ENCODE measurements at regions not wholly inside any gene's neighbourhood (a gene's known extent, or its start where the extent isn't known, plus 50 kb on each side); places are given as distances from the start of the nearest gene placed in this dataset.

DNA sequence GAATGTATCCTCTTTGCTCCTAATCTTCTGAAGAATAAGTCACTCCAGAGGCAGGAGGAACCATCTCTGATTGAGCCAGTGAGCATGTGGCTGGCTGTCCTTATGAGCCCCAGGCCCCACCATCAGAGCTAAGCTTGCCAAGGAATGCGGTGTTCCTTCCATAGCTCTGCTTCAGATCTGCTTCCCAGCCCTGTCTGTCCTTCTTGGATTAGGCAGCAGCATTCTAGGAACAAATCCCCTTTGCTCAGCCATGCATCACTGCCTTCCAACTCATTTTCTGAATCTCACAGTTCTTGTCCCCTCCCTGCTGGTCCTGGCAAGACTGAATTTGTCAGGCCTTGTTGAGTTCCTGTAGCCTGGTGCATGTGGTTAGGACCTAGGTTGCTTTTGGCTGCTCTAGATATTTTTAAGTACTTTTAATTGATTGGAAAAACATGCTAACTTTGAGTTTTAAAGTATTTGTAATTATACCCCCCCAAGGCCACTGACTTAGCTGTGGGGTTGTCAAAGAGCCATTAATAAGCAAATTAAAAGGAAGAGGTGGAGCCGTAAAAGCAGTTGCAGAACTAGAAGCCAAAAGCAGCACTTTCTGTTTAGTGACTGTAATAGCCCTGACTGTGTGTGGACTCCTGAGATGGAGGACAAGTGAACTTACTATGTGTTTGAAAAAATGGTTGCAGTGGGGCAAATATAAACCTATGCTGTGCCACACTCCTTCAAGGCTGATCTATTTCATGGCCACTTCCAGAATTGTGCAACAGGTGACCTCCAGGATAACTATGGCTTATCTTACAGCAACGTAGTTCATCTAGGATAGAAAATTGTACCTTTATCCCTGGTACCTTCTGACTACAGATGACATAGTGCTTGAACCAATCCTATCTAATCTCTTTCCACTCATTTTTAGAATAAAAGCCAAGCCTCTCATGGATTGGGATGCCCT is 61.3 kb upstream of the BACH1 start:
- Histone ChIP-seq H2BK12ac (ENCODE audit: low read length) (no peak overlapping the region), H3K4me3 (ENCODE audit: low read depth, low read length) (no peak overlapping the region), H4K91ac (ENCODE audit: low read depth, low read length) (peak overlapping the region; percentile 16), H3K23ac (ENCODE audit: low read length) (no peak overlapping the region), H3K4me1 (ENCODE audit: control insufficient read depth in 1 of 2, insufficient read depth in 2 of 2, low read length in 2 of 2) (no peaks in the 10 kb centered on the region), H3K4ac (ENCODE audit: low read depth, low read length) (no peak overlapping the region), H4K12ac (ENCODE audit: low read depth, low read length) (no peak overlapping the region), H3K27me3 (ENCODE audit: insufficient read depth, low read length) (no peaks in the 10 kb centered on the region), H2BK5ac (ENCODE audit: low read depth, low read length, poor library complexity) (no peak overlapping the region), H3K14ac (ENCODE audit: low read length) (no peak overlapping the region), H3K36me3 (ENCODE audit: control insufficient read depth in 1 of 2, insufficient read depth in 2 of 2, low read length in 2 of 2) (no peaks in the 10 kb centered on the region), H2BK120ac (ENCODE audit: insufficient read depth, low read length, poor library complexity) (no peak overlapping the region), H3K79me1 (ENCODE audit: low read length) (peaks cover 7% of the 10 kb centered on the region), H3K9ac (ENCODE audit: low read length) (no peak overlapping the region), H4K8ac (ENCODE audit: low read depth, low read length) (peak overlapping the region; percentile 12), H3K79me2 (ENCODE audit: control insufficient read depth, insufficient read depth, low read length, poor library complexity) (no peaks in the 10 kb centered on the region), H3K4me2 (ENCODE audit: low read length) (no peak overlapping the region), H3K27ac (ENCODE audit: low read depth, low read length) (peak overlapping the region; percentile 1), H3K9me3 (ENCODE audit: insufficient read depth, low read depth, low read length) (no peaks in the 10 kb centered on the region), H3K18ac (ENCODE audit: low read length) (no peak overlapping the region), H2AFZ (ENCODE audit: insufficient read depth, low read length, poor library complexity) (no peak overlapping the region), H2AK5ac (ENCODE audit: low read length) (no peak overlapping the region)
- DNase-seq = peak in 1 of 2 donors; percentile 47
- no CpG with 5 or more reads among the region's 3 CpGs for WGBS (ENCODE audit: extremely low coverage, insufficient coverage, insufficient read length)

DNA sequence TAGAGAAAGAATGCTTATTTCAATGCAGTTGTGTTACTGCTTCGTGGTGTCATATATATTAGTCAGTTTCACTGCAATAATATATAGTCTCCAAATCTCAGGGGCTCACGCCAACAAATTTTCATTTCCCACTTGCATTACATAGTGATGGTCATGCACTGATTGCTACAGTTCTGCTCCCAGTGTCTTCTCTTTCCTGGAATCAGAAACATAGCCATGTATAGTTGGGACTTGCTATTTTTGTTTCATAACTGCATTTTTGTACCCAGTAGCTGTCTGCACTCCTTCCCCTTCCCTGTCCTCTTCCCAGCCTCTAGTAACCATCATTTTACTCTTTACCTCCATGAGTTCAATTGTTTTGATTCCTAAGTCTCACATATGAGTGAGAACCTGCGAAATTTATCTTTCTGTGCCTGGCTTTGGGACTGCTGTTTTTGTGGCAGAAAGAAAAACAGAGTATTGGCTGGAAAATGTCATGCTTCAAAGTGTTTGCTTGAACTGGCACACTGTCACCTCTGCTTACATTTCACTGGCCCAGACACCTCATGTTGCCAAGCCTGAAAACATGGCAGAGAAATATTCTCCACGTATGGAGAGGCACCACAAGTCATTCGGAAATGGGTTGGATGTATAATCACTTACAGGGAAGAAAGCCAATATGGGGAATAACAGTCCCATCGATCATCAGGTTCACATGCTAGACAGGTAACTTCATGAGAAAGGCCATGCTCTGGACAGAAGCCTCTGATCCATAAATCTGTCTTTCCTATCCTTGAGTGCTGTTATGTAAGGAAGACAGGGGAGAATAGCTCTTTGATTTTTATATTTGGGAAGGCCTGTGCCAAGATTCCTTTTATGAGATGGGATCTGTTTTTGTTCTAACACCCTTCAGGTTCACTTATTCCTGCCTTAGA is 60.4 kb upstream of the BACH1 start:
- no peaks in the 10 kb centered on the region for H3K27me3 ChIP-seq (ENCODE audit: insufficient read depth, low read length)
- no peak overlapping the region for H3K23ac ChIP-seq (ENCODE audit: low read length)
- H3K4me1 ChIP-seq (ENCODE audit: control insufficient read depth in 1 of 2, insufficient read depth in 2 of 2, low read length in 2 of 2) = no peaks in the 10 kb centered on the region
- H3K4me3 ChIP-seq (ENCODE audit: low read depth, low read length) = no peak overlapping the region
- no peak overlapping the region for H4K12ac ChIP-seq (ENCODE audit: low read depth, low read length)
- no peak overlapping the region for H3K9ac ChIP-seq (ENCODE audit: low read length)
- no peak overlapping the region for H2BK120ac ChIP-seq (ENCODE audit: insufficient read depth, low read length, poor library complexity)
- H3K18ac ChIP-seq (ENCODE audit: low read length) = no peak overlapping the region
- no peak overlapping the region for H2BK12ac ChIP-seq (ENCODE audit: low read length)
- no peak overlapping the region for H4K8ac ChIP-seq (ENCODE audit: low read depth, low read length)
- H3K4ac ChIP-seq (ENCODE audit: low read depth, low read length) = no peak overlapping the region
- H3K36me3 ChIP-seq (ENCODE audit: control insufficient read depth in 1 of 2, insufficient read depth in 2 of 2, low read length in 2 of 2) = no peaks in the 10 kb centered on the region
- H3K14ac ChIP-seq (ENCODE audit: low read length) = no peak overlapping the region
- no peaks in the 10 kb centered on the region for H3K79me2 ChIP-seq (ENCODE audit: control insufficient read depth, insufficient read depth, low read length, poor library complexity)
- WGBS (ENCODE audit: extremely low coverage, insufficient coverage, insufficient read length) = no CpG with 5 or more reads among the region's 6 CpGs
- H3K4me2 ChIP-seq (ENCODE audit: low read length) = no peak overlapping the region
- peak in 1 of 2 donors; percentile 49 for DNase-seq
- H2AK5ac ChIP-seq (ENCODE audit: low read length) = no peak overlapping the region
- H2BK5ac ChIP-seq (ENCODE audit: low read depth, low read length, poor library complexity) = no peak overlapping the region
- no peak overlapping the region for H2AFZ ChIP-seq (ENCODE audit: insufficient read depth, low read length, poor library complexity)
- H4K91ac ChIP-seq (ENCODE audit: low read depth, low read length) = no peak overlapping the region
- no peaks in the 10 kb centered on the region for H3K9me3 ChIP-seq (ENCODE audit: insufficient read depth, low read depth, low read length)
- peaks cover 6% of the 10 kb centered on the region for H3K79me1 ChIP-seq (ENCODE audit: low read length)
- no peak overlapping the region for H3K27ac ChIP-seq (ENCODE audit: low read depth, low read length)

DNA sequence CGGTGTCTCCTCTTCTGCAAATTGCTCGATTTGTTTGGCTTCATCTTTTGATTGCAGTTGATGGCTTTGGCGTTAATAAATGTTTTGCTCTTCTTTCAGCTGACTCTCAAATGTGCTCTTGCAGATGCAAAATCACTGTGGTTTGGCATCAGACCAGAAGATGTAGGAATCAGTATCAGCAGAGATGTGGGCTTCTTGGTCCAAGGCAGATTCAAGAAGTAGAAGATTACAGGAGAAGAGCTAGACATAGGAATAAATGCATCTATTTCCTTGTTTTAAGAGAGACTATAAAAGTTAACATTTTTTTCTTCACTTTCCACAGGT is 59.8 kb upstream of the BACH1 start:
- no peak overlapping the region for H3K4ac ChIP-seq (ENCODE audit: low read depth, low read length)
- H4K8ac ChIP-seq (ENCODE audit: low read depth, low read length) = no peak overlapping the region
- H2AK5ac ChIP-seq (ENCODE audit: low read length) = no peak overlapping the region
- no peak overlapping the region for H3K4me3 ChIP-seq (ENCODE audit: low read depth, low read length)
- H3K18ac ChIP-seq (ENCODE audit: low read length) = no peak overlapping the region
- no peaks in the 10 kb centered on the region for H3K36me3 ChIP-seq (ENCODE audit: control insufficient read depth in 1 of 2, insufficient read depth in 2 of 2, low read length in 2 of 2)
- H3K79me2 ChIP-seq (ENCODE audit: control insufficient read depth, insufficient read depth, low read length, poor library complexity) = no peaks in the 10 kb centered on the region
- H2AFZ ChIP-seq (ENCODE audit: insufficient read depth, low read length, poor library complexity) = no peak overlapping the region
- H2BK5ac ChIP-seq (ENCODE audit: low read depth, low read length, poor library complexity) = no peak overlapping the region
- no peak overlapping the region for H4K12ac ChIP-seq (ENCODE audit: low read depth, low read length)
- H3K9ac ChIP-seq (ENCODE audit: low read length) = no peak overlapping the region
- WGBS (ENCODE audit: extremely low coverage, insufficient coverage, insufficient read length) = no CpG with 5 or more reads among the region's 3 CpGs
- no peaks in the 10 kb centered on the region for H3K4me1 ChIP-seq (ENCODE audit: control insufficient read depth in 1 of 2, insufficient read depth in 2 of 2, low read length in 2 of 2)
- H3K4me2 ChIP-seq (ENCODE audit: low read length) = no peak overlapping the region
- no peaks in the 10 kb centered on the region for H3K9me3 ChIP-seq (ENCODE audit: insufficient read depth, low read depth, low read length)
- H3K23ac ChIP-seq (ENCODE audit: low read length) = no peak overlapping the region
- no peak for DNase-seq
- H3K79me1 ChIP-seq (ENCODE audit: low read length) = peaks cover 6% of the 10 kb centered on the region
- H2BK12ac ChIP-seq (ENCODE audit: low read length) = no peak overlapping the region
- H3K27me3 ChIP-seq (ENCODE audit: insufficient read depth, low read length) = no peaks in the 10 kb centered on the region
- no peak overlapping the region for H2BK120ac ChIP-seq (ENCODE audit: insufficient read depth, low read length, poor library complexity)
- H3K14ac ChIP-seq (ENCODE audit: low read length) = no peak overlapping the region
- H3K27ac ChIP-seq (ENCODE audit: low read depth, low read length) = no peak overlapping the region
- H4K91ac ChIP-seq (ENCODE audit: low read depth, low read length) = no peak overlapping the region

DNA sequence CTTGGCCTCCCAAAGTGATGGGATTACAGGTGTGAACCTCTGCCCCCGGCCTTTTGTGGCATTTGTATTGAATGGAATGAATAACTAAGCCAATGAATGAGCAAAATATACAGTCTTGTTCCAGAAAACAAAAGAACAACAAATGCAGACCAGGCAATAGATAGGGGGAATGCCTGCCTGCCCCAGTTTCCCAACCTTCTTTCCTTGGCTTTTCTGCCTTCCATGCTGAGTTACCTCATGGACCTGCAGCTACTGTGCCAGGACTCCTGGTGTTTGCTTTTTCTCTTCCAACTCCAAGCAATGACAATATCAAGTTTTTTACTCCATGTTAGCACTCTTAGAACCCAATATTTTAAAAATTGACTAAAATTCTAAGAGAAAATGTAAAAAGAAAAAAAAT is 58.6 kb upstream of the BACH1 start:
- H2AFZ ChIP-seq (ENCODE audit: insufficient read depth, low read length, poor library complexity) = no peak overlapping the region
- H2BK120ac ChIP-seq (ENCODE audit: insufficient read depth, low read length, poor library complexity) = no peak overlapping the region
- H2AK5ac ChIP-seq (ENCODE audit: low read length) = no peak overlapping the region
- H3K4me3 ChIP-seq (ENCODE audit: low read depth, low read length) = no peak overlapping the region
- peaks cover 4 to 5% of the 10 kb centered on the region in 2 experiments for H3K4me1 ChIP-seq (ENCODE audit: control insufficient read depth in 1 of 2, insufficient read depth in 2 of 2, low read length in 2 of 2)
- no peak overlapping the region for H4K8ac ChIP-seq (ENCODE audit: low read depth, low read length)
- no peak overlapping the region for H3K4me2 ChIP-seq (ENCODE audit: low read length)
- H4K91ac ChIP-seq (ENCODE audit: low read depth, low read length) = no peak overlapping the region
- WGBS (ENCODE audit: extremely low coverage, insufficient coverage, insufficient read length) = no CpG with 5 or more reads among the region's 1 CpG
- H3K79me1 ChIP-seq (ENCODE audit: low read length) = peaks cover 6% of the 10 kb centered on the region
- no peak overlapping the region for H3K18ac ChIP-seq (ENCODE audit: low read length)
- no peak overlapping the region for H3K14ac ChIP-seq (ENCODE audit: low read length)
- H3K79me2 ChIP-seq (ENCODE audit: control insufficient read depth, insufficient read depth, low read length, poor library complexity) = no peaks in the 10 kb centered on the region
- no peaks in the 10 kb centered on the region for H3K36me3 ChIP-seq (ENCODE audit: control insufficient read depth in 1 of 2, insufficient read depth in 2 of 2, low read length in 2 of 2)
- no peak overlapping the region for H4K12ac ChIP-seq (ENCODE audit: low read depth, low read length)
- H2BK5ac ChIP-seq (ENCODE audit: low read depth, low read length, poor library complexity) = no peak overlapping the region
- H3K27me3 ChIP-seq (ENCODE audit: insufficient read depth, low read length) = no peaks in the 10 kb centered on the region
- no peaks in the 10 kb centered on the region for H3K9me3 ChIP-seq (ENCODE audit: insufficient read depth, low read depth, low read length)
- no peak for DNase-seq
- no peak overlapping the region for H3K4ac ChIP-seq (ENCODE audit: low read depth, low read length)
- no peak overlapping the region for H2BK12ac ChIP-seq (ENCODE audit: low read length)
- no peak overlapping the region for H3K9ac ChIP-seq (ENCODE audit: low read length)
- H3K23ac ChIP-seq (ENCODE audit: low read length) = no peak overlapping the region
- H3K27ac ChIP-seq (ENCODE audit: low read depth, low read length) = no peak overlapping the region

Data from trophoblast cell (in vitro differentiated cells and primary cell).